GM18867 (cell line): ENCODE measurements at regions not wholly inside any gene's neighbourhood (a gene's known extent, or its start where the extent isn't known, plus 50 kb on each side); places are given as distances from the start of the nearest gene placed in this dataset.
"Not testable (repeated sequence)": the region's sequence is repeated elsewhere in the genome, so short reads cannot be mapped to it uniquely, and the experiment has no call there.

Source experiments
- ATAC-seq: cut with Tn5 transposase; IDR thresholded peaks from one replicate; pipeline ENCODE4 v1.9.1; 2021; ENCODE audit warnings: mild to moderate bottlenecking, moderate library complexity; ENCODE audit not compliant: unreplicated experiment

DNA sequence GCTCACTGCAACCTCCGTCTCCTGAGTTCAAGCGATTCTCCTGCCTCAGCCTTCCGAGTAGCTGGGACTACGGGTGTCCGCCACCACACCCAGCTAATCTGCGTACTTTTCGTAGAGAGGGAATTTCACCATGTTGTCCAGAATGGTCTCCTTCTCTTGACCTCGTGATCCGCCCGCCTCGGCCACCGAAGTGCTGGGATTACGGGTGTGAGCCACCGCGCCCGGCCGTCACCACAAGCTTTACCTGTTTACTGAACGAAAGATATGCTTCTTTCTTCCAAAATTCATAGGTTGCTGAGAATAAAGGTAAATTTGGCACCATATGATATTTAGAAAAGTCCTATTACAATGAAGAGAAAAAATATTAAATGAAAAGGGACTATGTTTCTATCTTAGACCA lies 333.5 kb upstream of the EPHA6 start:
- no peak for ATAC-seq

- ATAC-seq = not testable (repeated sequence)
Observed at GRCh38 chr3:96483191-96483590, 331.2 kb upstream of the EPHA6 start.

DNA sequence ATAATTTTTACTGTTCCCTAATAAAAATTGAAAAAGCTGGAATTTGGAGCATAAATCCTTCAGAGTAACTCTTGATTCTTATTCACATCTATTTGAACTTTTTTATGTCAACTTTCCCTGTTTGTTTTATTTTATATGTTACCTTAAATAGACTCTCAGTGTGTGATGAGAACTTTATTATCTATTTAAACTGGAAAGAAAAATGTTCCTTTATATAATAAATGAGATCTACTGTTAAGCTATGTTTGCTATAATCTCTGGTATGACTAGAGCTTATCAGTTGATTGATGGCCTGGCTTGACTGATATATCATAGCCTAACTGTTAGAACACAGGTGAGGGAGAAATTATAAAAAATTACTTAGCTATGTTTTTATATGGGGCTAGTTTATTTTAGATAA lies 330.6 kb upstream of the EPHA6 start:
- ATAC-seq = no peak

GRCh38 chr3:96488708-96489107 lies 325.7 kb upstream of the EPHA6 start:
- no peak for ATAC-seq

GRCh38 chr3:96491023-96491422 lies 323.4 kb upstream of the EPHA6 start:
- ATAC-seq = no peak

GRCh38 chr3:96491868-96492267 lies 322.5 kb upstream of the EPHA6 start:
- no peak for ATAC-seq

- ATAC-seq = no peak
Observed at GRCh38 chr3:96510334-96510733, 304.1 kb upstream of the EPHA6 start.

GRCh38 chr3:96537165-96537564 lies 277.2 kb upstream of the EPHA6 start:
- ATAC-seq = no peak

DNA sequence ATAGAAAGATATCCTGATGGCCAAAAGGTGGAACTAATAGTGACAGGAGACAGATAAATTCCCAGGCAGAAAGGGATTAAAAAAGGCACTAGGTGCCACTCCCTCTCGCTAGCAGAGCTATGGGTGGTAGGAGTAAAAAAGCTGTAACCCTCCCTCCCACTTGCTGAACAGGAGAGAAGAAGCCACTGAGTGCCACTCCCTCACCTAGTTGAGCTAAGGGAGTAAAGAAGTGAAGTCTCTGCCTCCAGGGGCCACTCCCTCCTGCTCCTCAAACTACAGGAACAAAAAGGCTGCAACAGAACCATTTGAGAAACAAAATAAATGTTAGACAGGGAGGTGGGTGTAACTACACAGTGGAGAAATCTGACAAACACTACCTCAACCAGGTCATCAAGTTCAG lies 276.2 kb upstream of the EPHA6 start:
- no peak for ATAC-seq

DNA sequence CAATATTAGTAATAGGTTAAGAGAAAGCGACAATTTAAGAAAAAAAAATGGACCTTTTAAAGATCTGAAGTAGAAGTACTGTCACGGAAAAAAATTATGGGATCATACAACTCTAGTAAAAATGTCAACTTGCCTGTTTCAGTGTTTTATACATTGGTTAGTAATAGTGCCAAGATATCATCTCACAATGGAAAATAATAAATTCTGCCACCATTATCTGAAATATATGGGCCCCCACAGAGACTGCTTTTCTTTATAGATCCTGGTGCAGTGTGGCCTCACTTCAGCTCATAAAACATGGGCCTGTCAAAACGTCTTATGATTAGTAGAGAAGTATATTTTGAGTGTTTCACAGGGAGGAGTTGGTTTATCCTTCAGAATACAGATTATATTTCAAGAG lies 266.3 kb upstream of the EPHA6 start:
- no peak for ATAC-seq

DNA sequence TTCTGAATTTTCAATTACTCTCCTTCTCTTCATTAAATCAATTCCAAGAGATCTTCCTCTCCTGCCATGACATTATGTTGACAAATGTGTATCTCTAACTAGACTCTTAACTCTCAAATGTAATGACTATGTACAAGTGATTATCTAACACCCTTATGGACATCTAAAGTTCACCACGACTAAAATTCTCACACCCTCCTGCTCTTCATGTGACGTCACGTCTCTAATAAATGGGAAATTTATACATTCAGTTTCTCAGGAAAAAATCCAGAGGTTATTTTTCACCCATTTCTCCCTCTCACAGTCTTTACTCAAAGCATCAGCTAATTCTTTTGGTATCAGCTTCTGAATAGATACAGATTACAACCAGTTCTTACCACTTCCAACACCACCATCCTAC lies 237.5 kb upstream of the EPHA6 start:
- ATAC-seq = no peak

GRCh38 chr3:96584066-96584465 lies 230.3 kb upstream of the EPHA6 start:
- no peak for ATAC-seq

DNA sequence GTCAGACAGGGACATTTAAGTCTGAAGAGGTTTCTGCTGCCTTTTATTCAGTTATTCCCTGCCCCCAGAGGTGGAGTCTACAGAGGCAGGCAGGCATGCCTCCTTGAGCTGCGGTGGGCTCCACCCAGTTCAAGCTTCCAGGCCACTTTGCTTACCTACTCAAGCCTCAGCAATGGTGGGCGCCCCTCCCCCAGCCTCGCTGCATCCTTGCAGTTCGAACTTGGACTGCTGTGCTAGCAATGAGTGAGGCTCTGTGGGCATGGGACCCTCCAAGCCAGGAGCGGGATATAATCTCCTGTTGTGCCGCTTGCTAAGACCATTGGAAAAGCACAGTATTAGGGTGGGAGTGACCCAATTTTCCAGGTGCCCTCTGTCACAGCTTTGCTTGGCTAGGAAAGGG lies 207.5 kb upstream of the EPHA6 start:
- ATAC-seq = not testable (repeated sequence)

DNA sequence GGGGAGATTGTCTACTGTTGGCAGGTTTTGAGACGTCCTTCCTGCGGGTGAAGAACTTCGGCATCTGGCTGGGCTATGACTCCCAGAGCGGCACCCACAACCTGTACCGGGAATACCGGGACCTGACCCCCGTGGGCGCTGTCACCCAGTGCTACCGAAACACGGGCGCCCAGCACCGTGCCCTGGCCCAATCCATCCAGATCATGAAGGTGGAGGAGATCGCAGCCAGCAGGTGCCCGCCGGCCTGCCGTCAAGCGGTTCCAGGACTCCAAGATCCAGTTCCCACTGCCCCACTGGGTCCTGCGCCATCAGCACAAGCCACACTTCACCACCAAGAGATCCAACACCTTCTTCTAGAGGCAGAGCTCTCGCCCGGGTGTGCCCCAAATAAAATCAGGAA lies 194.9 kb upstream of the EPHA6 start:
- no peak for ATAC-seq

DNA sequence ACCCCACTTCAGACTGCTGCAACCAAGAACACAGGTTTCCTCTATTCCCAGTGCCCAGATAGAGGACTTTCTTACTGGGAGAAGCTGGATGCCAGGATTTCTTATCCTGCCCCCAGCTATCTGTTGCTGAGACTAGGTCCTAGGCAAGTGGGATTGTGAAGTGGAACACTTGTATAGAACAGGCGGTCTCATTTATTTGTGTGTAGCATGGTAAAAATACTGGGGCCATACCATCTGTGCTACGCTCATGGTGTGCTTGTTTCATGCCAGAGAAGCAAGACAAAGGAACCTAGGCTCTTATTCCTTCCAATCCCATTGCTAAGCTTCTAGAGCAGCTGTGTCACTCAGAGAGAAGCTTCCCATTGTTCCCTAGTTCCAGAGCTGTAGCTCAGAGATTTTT lies 191.5 kb upstream of the EPHA6 start:
- no peak for ATAC-seq

DNA sequence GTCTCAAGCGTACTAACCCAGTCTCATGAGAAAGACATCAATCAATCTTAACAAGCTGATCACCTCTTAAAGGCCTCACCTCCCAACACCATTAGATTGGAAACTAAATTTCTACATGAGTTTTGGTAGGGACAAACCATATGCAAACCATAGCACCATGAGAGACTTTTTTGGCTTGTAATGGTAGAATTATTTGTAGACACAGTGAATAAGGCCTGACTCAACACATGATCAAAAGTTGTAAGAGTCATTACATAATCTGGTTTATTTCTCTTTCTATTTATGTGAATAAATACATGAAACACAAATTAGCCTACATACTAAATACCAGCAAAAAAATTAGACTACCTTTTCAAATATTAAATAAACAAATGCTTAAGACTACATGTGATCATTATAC lies 183.3 kb upstream of the EPHA6 start:
- ATAC-seq = no peak

GRCh38 chr3:96646596-96646995 lies 167.8 kb upstream of the EPHA6 start:
- ATAC-seq = no peak

DNA sequence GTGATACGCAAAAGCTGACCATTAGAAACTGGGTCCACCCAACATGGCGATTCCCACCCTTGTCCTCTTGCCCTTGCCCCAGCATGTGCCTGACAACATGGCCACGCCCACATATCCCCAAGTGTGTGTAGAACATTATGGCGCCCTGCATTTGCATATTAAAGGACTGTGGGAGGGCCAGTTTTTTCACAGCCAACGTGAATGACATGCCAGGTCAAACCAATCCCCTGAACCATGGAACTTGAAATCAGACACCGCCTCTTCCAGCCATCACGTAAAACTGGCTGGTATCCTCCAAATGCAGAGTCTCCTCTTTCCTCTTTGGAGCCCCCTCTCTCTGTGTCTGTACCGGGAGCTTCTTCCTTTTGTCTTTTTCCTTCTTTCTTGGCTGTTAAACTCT lies 156.7 kb upstream of the EPHA6 start:
- ATAC-seq = no peak

- not testable (repeated sequence) for ATAC-seq
Observed at GRCh38 chr3:96671861-96672595, 142.4 kb upstream of the EPHA6 start.

DNA sequence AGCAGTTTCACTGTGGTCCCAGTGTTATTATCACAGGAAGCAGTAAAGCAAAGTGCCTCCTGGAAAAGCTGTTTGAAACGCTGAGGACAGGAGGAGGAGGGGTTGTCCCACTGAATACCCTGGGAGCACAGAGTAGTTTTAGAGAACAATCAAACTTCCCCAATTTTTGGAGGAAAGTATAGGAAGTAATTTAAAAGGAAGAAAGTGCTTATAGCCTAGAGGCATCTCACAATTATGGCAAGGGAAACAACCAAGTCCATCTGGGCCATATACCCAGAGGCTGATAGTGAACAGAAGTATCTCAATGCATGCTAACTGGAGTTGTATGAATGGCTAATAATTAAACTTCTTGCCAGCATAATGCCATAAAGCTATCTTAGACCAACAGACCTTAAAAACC lies 137.2 kb upstream of the EPHA6 start:
- no peak for ATAC-seq

DNA sequence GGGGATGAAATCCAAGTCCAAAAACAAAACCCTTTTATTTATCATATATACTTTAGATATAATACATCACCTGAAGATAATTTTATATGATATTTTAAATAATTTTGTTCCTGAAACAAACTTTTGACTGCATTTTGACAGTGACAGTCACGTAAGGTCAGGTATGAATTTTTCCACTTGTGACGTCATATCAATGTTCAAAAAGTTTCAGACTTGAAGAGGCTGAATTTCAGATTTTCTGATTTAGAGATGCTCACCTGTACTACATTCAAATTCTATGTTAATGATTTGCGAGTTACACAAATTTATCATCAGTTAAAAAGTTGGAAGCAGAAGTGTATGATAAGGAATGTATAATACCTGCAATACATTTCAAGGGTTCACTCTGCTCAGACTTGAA lies 136.1 kb upstream of the EPHA6 start:
- no peak for ATAC-seq

- no peak for ATAC-seq
Observed at GRCh38 chr3:96700322-96701315, 113.8 kb upstream of the EPHA6 start.
